ENCODE measurements at regions not wholly inside any gene's neighbourhood (a gene's known extent, or its start where the extent isn't known, plus 50 kb on each side); places are given as distances from the start of the nearest gene placed in this dataset.

DNA sequence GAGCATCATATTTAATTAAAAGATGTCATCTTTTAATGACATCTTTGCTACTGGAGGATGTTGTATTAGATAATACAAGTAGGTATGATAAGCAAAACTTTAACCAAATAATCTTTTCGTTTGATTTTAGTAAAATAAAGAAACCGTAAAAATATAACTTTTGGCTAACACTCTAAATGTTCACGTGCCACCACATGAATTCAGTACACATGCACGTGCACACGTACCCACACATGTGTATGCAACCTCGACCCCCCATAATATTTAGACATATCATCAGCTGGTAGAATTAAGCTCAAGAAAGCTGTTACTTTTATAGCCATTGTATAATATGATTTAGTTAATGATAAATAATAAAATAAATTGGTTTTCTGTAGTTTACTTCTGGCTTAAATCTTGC lies 566.6 kb upstream of the FBXO33 start:
- Mint-ChIP-seq H3K4me1 (no peaks in the 10 kb centered on the region), H3K27ac (no peak overlapping the region), H3K27me3 (no peaks in the 10 kb centered on the region), H3K4me3 (no peak overlapping the region), H3K9me3 (no peaks in the 10 kb centered on the region), H3K36me3 (no peaks in the 10 kb centered on the region)

- H3K4me3 Mint-ChIP-seq: no peak overlapping the region
- H3K36me3 Mint-ChIP-seq: no peaks in the 10 kb centered on the region
- no peaks in the 10 kb centered on the region for H3K27me3 Mint-ChIP-seq
- H3K27ac Mint-ChIP-seq: no peak overlapping the region
- H3K4me1 Mint-ChIP-seq: no peaks in the 10 kb centered on the region
- H3K9me3 Mint-ChIP-seq: no peaks in the 10 kb centered on the region
Measured at GRCh38 chr14:39998114-39998513, 565.9 kb upstream of the FBXO33 start.

GRCh38 chr14:39991041-39991440 lies 558.8 kb upstream of the FBXO33 start:
- no peaks in the 10 kb centered on the region for H3K36me3 Mint-ChIP-seq
- H3K9me3 Mint-ChIP-seq: no peaks in the 10 kb centered on the region
- H3K4me3 Mint-ChIP-seq: no peak overlapping the region
- no peaks in the 10 kb centered on the region for H3K27me3 Mint-ChIP-seq
- peaks cover 4% of the 10 kb centered on the region for H3K4me1 Mint-ChIP-seq
- H3K27ac Mint-ChIP-seq: no peak overlapping the region

GRCh38 chr14:39988939-39989338 lies 556.7 kb upstream of the FBXO33 start:
- Mint-ChIP-seq H3K27ac (no peak overlapping the region), H3K4me3 (no peak overlapping the region), H3K36me3 (no peaks in the 10 kb centered on the region), H3K9me3 (no peaks in the 10 kb centered on the region), H3K4me1 (peaks cover 4% of the 10 kb centered on the region), H3K27me3 (no peaks in the 10 kb centered on the region)

- Mint-ChIP-seq H3K27me3 (no peaks in the 10 kb centered on the region), H3K4me1 (peaks cover 4% of the 10 kb centered on the region), H3K9me3 (no peaks in the 10 kb centered on the region), H3K4me3 (no peak overlapping the region), H3K36me3 (no peaks in the 10 kb centered on the region), H3K27ac (no peak overlapping the region)
Measured at GRCh38 chr14:39984323-39984722, 552.1 kb upstream of the FBXO33 start.

GRCh38 chr14:39977198-39977597 lies 545.0 kb upstream of the FBXO33 start:
- Mint-ChIP-seq H3K4me1 (no peaks in the 10 kb centered on the region), H3K27ac (no peak overlapping the region), H3K9me3 (no peaks in the 10 kb centered on the region), H3K27me3 (no peaks in the 10 kb centered on the region), H3K4me3 (no peak overlapping the region), H3K36me3 (no peaks in the 10 kb centered on the region)

- H3K4me1 Mint-ChIP-seq: no peaks in the 10 kb centered on the region
- H3K4me3 Mint-ChIP-seq: no peak overlapping the region
- no peaks in the 10 kb centered on the region for H3K9me3 Mint-ChIP-seq
- no peaks in the 10 kb centered on the region for H3K27me3 Mint-ChIP-seq
- no peak overlapping the region for H3K27ac Mint-ChIP-seq
- H3K36me3 Mint-ChIP-seq: no peaks in the 10 kb centered on the region
Measured at GRCh38 chr14:39974036-39974435, 541.8 kb upstream of the FBXO33 start.

- Mint-ChIP-seq H3K36me3 (no peaks in the 10 kb centered on the region), H3K4me3 (no peak overlapping the region), H3K9me3 (no peaks in the 10 kb centered on the region), H3K27ac (no peak overlapping the region), H3K4me1 (no peaks in the 10 kb centered on the region), H3K27me3 (no peaks in the 10 kb centered on the region)
Measured at GRCh38 chr14:39972704-39973103, 540.5 kb upstream of the FBXO33 start.

- no peaks in the 10 kb centered on the region for H3K9me3 Mint-ChIP-seq
- no peaks in the 10 kb centered on the region for H3K36me3 Mint-ChIP-seq
- no peaks in the 10 kb centered on the region for H3K27me3 Mint-ChIP-seq
- no peaks in the 10 kb centered on the region for H3K4me1 Mint-ChIP-seq
- no peak overlapping the region for H3K4me3 Mint-ChIP-seq
- H3K27ac Mint-ChIP-seq: no peak overlapping the region
Measured at GRCh38 chr14:39967885-39968284, 535.7 kb upstream of the FBXO33 start.

DNA sequence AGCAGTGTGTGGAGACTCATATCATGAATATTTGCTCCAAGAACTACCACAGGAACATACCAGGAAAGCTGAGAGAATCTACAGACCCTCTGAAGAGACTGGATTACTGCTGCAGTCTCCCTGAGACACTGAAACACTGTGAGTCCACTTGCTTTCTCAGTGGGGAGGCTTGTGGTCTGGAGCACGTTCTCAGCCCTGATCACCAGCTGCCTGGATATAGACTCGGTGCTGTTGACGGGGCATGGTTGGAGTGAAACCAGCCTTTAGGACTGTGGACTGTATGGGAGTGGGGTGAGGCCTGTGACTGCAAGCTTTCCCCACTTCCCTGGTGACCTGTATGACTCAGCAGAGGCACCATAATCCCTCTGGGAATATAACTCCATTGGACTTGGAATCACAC lies 525.8 kb upstream of the FBXO33 start:
- H3K9me3 Mint-ChIP-seq: peaks cover 18% of the 10 kb centered on the region
- H3K4me1 Mint-ChIP-seq: no peaks in the 10 kb centered on the region
- H3K27ac Mint-ChIP-seq: no peak overlapping the region
- H3K4me3 Mint-ChIP-seq: no peak overlapping the region
- no peaks in the 10 kb centered on the region for H3K27me3 Mint-ChIP-seq
- H3K36me3 Mint-ChIP-seq: peaks cover under 1% of the 10 kb centered on the region

GRCh38 chr14:39957290-39957689 lies 525.1 kb upstream of the FBXO33 start:
- peaks cover 25% of the 10 kb centered on the region for H3K9me3 Mint-ChIP-seq
- H3K4me3 Mint-ChIP-seq: no peak overlapping the region
- H3K27ac Mint-ChIP-seq: no peak overlapping the region
- peaks cover 2% of the 10 kb centered on the region for H3K36me3 Mint-ChIP-seq
- no peaks in the 10 kb centered on the region for H3K4me1 Mint-ChIP-seq
- H3K27me3 Mint-ChIP-seq: no peaks in the 10 kb centered on the region

GRCh38 chr14:39956372-39956771 lies 524.1 kb upstream of the FBXO33 start:
- H3K4me1 Mint-ChIP-seq: no peaks in the 10 kb centered on the region
- H3K27ac Mint-ChIP-seq: no peak overlapping the region
- no peak overlapping the region for H3K4me3 Mint-ChIP-seq
- peaks cover 2% of the 10 kb centered on the region for H3K36me3 Mint-ChIP-seq
- H3K27me3 Mint-ChIP-seq: peaks cover 1% of the 10 kb centered on the region
- peaks cover 22% of the 10 kb centered on the region for H3K9me3 Mint-ChIP-seq

GRCh38 chr14:39948235-39948634 lies 516.0 kb upstream of the FBXO33 start:
- Mint-ChIP-seq H3K9me3 (peaks cover 22% of the 10 kb centered on the region), H3K27ac (no peak overlapping the region), H3K27me3 (peaks cover 1% of the 10 kb centered on the region), H3K36me3 (peaks cover 5% of the 10 kb centered on the region), H3K4me1 (no peaks in the 10 kb centered on the region), H3K4me3 (no peak overlapping the region)

GRCh38 chr14:39946807-39947206 lies 514.6 kb upstream of the FBXO33 start:
- peaks cover 12% of the 10 kb centered on the region for H3K9me3 Mint-ChIP-seq
- H3K4me1 Mint-ChIP-seq: no peaks in the 10 kb centered on the region
- no peak overlapping the region for H3K4me3 Mint-ChIP-seq
- no peak overlapping the region for H3K27ac Mint-ChIP-seq
- H3K36me3 Mint-ChIP-seq: peaks cover 2% of the 10 kb centered on the region
- H3K27me3 Mint-ChIP-seq: peaks cover 1% of the 10 kb centered on the region

- Mint-ChIP-seq H3K4me3 (no peak overlapping the region), H3K27me3 (no peaks in the 10 kb centered on the region), H3K4me1 (peaks cover 10% of the 10 kb centered on the region), H3K27ac (no peak overlapping the region), H3K9me3 (no peaks in the 10 kb centered on the region), H3K36me3 (no peaks in the 10 kb centered on the region)
Measured at GRCh38 chr14:39939023-39939422, 506.8 kb upstream of the FBXO33 start.

- no peaks in the 10 kb centered on the region for H3K36me3 Mint-ChIP-seq
- H3K4me1 Mint-ChIP-seq: peaks cover 4% of the 10 kb centered on the region
- no peak overlapping the region for H3K27ac Mint-ChIP-seq
- H3K9me3 Mint-ChIP-seq: no peaks in the 10 kb centered on the region
- H3K4me3 Mint-ChIP-seq: no peak overlapping the region
- H3K27me3 Mint-ChIP-seq: no peaks in the 10 kb centered on the region
Measured at GRCh38 chr14:39912192-39913100, 480.2 kb upstream of the FBXO33 start.

GRCh38 chr14:39897657-39898056 lies 465.4 kb upstream of the FBXO33 start:
- no peaks in the 10 kb centered on the region for H3K27me3 Mint-ChIP-seq
- H3K9me3 Mint-ChIP-seq: no peaks in the 10 kb centered on the region
- H3K36me3 Mint-ChIP-seq: no peaks in the 10 kb centered on the region
- no peak overlapping the region for H3K27ac Mint-ChIP-seq
- no peak overlapping the region for H3K4me3 Mint-ChIP-seq
- H3K4me1 Mint-ChIP-seq: no peaks in the 10 kb centered on the region
